22Rv1 (cell line): ENCODE measurements at regions not wholly inside any gene's neighbourhood (a gene's known extent, or its start where the extent isn't known, plus 50 kb on each side); places are given as distances from the start of the nearest gene placed in this dataset.

ENCODE experiments used
- ZFX ChIP-seq: fragments of 450-650 bp; IDR thresholded peaks from 2 replicates; pipeline ENCODE4 v1.6.1; 2017; ENCODE audit warnings: antibody characterized with exemption, borderline replicate concordance
- TF ChIP-seq, protein P1 (sequence below): fragments of 450-650 bp; IDR thresholded peaks from 2 replicates; pipeline ENCODE4 v1.5.1; 2017; ENCODE audit warnings: mild to moderate bottlenecking

DNA sequence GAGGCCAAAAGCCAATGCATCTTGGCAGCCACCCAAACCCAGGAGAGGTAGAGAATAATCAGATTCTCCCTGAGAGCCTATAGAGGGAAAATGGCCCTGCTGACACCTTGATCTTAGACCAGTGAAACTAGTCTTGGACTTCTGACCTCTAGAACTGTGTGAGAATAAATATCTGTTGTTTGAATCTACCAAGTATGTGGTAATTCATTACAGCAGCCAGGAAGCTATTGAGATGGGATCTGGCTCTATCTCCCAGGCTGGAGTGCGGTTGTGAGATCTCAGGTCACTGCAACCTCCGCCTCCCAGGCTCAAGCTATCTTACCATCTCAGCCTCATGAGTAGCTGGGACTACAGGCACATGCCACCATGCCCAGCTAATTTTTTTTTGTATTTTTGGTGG, 567.2 kb downstream of the MBD2 start:
- TF ChIP-seq, protein P1, sequence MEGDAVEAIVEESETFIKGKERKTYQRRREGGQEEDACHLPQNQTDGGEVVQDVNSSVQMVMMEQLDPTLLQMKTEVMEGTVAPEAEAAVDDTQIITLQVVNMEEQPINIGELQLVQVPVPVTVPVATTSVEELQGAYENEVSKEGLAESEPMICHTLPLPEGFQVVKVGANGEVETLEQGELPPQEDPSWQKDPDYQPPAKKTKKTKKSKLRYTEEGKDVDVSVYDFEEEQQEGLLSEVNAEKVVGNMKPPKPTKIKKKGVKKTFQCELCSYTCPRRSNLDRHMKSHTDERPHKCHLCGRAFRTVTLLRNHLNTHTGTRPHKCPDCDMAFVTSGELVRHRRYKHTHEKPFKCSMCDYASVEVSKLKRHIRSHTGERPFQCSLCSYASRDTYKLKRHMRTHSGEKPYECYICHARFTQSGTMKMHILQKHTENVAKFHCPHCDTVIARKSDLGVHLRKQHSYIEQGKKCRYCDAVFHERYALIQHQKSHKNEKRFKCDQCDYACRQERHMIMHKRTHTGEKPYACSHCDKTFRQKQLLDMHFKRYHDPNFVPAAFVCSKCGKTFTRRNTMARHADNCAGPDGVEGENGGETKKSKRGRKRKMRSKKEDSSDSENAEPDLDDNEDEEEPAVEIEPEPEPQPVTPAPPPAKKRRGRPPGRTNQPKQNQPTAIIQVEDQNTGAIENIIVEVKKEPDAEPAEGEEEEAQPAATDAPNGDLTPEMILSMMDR: no peak
- TF ChIP-seq ZFX: no peak
